HepG2 (cell line): ENCODE measurements at regions not wholly inside any gene's neighbourhood (a gene's known extent, or its start where the extent isn't known, plus 50 kb on each side); places are given as distances from the start of the nearest gene placed in this dataset.

Source experiments
- ATAC-seq: fragments of 200-7000 bp; cut with Tn5 transposase; 3 replicates; pipeline ENCODE4 v1.9.1; 2020; ENCODE audit warnings: mild to moderate bottlenecking, moderate library complexity
- BruUV-seq: library from RNA; stranded (reverse); fragments of 400-500 nt; replicated peaks from 2 replicates; lab custom pipeline; 2021; lab: Mats Ljungman, UMichigan
- CTCF ChIA-PET: fragments of 300-600 bp; formaldehyde crosslinking; extraction: SDS; loops from one replicate; lab custom pipeline; 2021; ENCODE audit warnings: low total read pairs, inconsistent platforms, low intra/inter-chr PET ratio; lab: Yijun Ruan, JAX
- POLR2A ChIA-PET: fragments of 350-600 bp; sonication (Branson Sonifier 250); formaldehyde crosslinking; loops from one replicate; lab custom pipeline; 2020; ENCODE audit warnings: antibody characterized with exemption, inconsistent platforms; lab: Yijun Ruan, JAX
- DNase-seq: peaks from one replicate; pipeline ENCODE4 v3.0.0-alpha.2; 2015; ENCODE audit warnings: low spot score
- FAIRE-seq: peaks from 3 replicates; lab custom pipeline; 2011; peaks lifted over from hg19 to GRCh38; lab: Jason Lieb, UNC
- H2AFZ ChIP-seq: one replicate; pipeline ENCODE4 v1.6.1; 2011; ENCODE audit warnings: low read length, inconsistent platforms
- H3K27ac ChIP-seq: fragments of 300-600 bp; 3 replicates; pipeline ENCODE4 v1.8.0; 2011; ENCODE audit warnings: mixed run types, mild to moderate bottlenecking, mixed read lengths, low read length, inconsistent platforms; ENCODE audit not compliant: insufficient read depth; ENCODE audit errors: extremely low read length
- H3K27me3 ChIP-seq, 2 experiments: fragments of 200-600 bp in 1 of 2; 2 replicates in 1 of 2; 3 replicates in 1 of 2; pipeline versions ENCODE4 v1.6.0 to v1.8.0; 2011; ENCODE audit warnings: low read length in 2 of 2, mild to moderate bottlenecking in 2 of 2, moderate library complexity in 2 of 2, inconsistent platforms in 1 of 2; ENCODE audit not compliant: insufficient read depth in 2 of 2, control insufficient read depth in 1 of 2
- H3K36me3 ChIP-seq, 2 experiments: fragments of 200-600 bp in 1 of 2; replicated peaks in 1 of 2; 2 replicates in 1 of 2; 3 replicates in 1 of 2; pipeline versions ENCODE4 v1.5.1 to v1.8.0; 2011; ENCODE audit warnings: low read length in 2 of 2, inconsistent platforms in 1 of 2; ENCODE audit not compliant: insufficient read depth in 2 of 2, control insufficient read depth in 1 of 2
- H3K4me1 ChIP-seq: 2 replicates; pipeline ENCODE4 v1.5.1; 2012; ENCODE audit warnings: low read length, inconsistent platforms; ENCODE audit not compliant: insufficient read depth
- H3K4me2 ChIP-seq: 2 replicates; pipeline ENCODE4 v1.6.0; 2011; ENCODE audit warnings: low read depth, low read length, inconsistent platforms
- H3K4me3 ChIP-seq, 3 experiments: fragments of 200-600 bp in 1 of 3; sonication (generic), shearing (Covaris generic) in 1 of 3; replicated peaks in 1 of 3; 2 replicates each; pipeline ENCODE4 v1.5.1; 2011 to 2016; ENCODE audit warnings: low read length in 3 of 3, inconsistent platforms in 2 of 3, low read depth in 2 of 3, mild to moderate bottlenecking in 2 of 3, control low read depth in 1 of 3, mixed read lengths in 1 of 3; ENCODE audit not compliant: insufficient read depth in 1 of 3
- H3K79me2 ChIP-seq: one replicate; pipeline ENCODE4 v1.6.1; 2011; ENCODE audit warnings: low read length, inconsistent platforms; ENCODE audit not compliant: insufficient read depth
- H3K9ac ChIP-seq: 2 replicates; pipeline ENCODE4 v1.6.0; 2011; ENCODE audit warnings: mild to moderate bottlenecking, low read depth, low read length, inconsistent platforms; ENCODE audit not compliant: insufficient read depth
- H3K9me3 ChIP-seq: 2 replicates; pipeline ENCODE4 v1.5.1; 2012; ENCODE audit warnings: mild to moderate bottlenecking, low read length
- H4K20me1 ChIP-seq: 2 replicates; pipeline ENCODE4 v1.6.0; 2011; ENCODE audit warnings: inconsistent platforms, mild to moderate bottlenecking, low read length, moderate library complexity; ENCODE audit not compliant: insufficient read depth
- AHDC1 ChIP-seq: sonication (generic); formaldehyde crosslinking; IDR thresholded peaks from 2 replicates; pipeline ENCODE4 v1.5.1; 2020; ENCODE audit warnings: mild to moderate bottlenecking, missing genetic modification reagents, borderline replicate concordance
- HNF4A ChIP-seq: sonication (generic); formaldehyde crosslinking; IDR thresholded peaks from 2 replicates; pipeline ENCODE4 v1.4.0; 2020; ENCODE audit warnings: missing genetic modification reagents
- MIER3 ChIP-seq: IDR thresholded peaks from 2 replicates; pipeline ENCODE4 v1.6.1; 2016; ENCODE audit warnings: missing compliant biosample characterization, borderline replicate concordance
- PLSCR1 ChIP-seq: sonication (generic); formaldehyde crosslinking; IDR thresholded peaks from 2 replicates; pipeline ENCODE4 v1.5.0; 2020; ENCODE audit warnings: missing genetic modification reagents, mild to moderate bottlenecking, borderline replicate concordance
- PRMT3 ChIP-seq: sonication (generic); formaldehyde crosslinking; IDR thresholded peaks from 2 replicates; pipeline ENCODE4 v1.8.1; 2022; ENCODE audit warnings: low read depth, mild to moderate bottlenecking, moderate library complexity, missing genetic modification reagents, borderline replicate concordance
- REL ChIP-seq: sonication (generic); formaldehyde crosslinking; conservative IDR thresholded peaks from 2 replicates; pipeline ENCODE4 v1.8.0; 2022; ENCODE audit warnings: mild to moderate bottlenecking, missing genetic modification reagents, moderate library complexity
- REXO4 ChIP-seq: sonication (generic); formaldehyde crosslinking; IDR thresholded peaks from 2 replicates; pipeline ENCODE4 v1.8.0; 2022; ENCODE audit warnings: missing genetic modification reagents, mild to moderate bottlenecking, borderline replicate concordance
- SP5 ChIP-seq: IDR thresholded peaks from 2 replicates; pipeline ENCODE4 v1.6.1; 2016; ENCODE audit warnings: low read depth, borderline replicate concordance
- TERF1 ChIP-seq: sonication (generic); formaldehyde crosslinking; IDR thresholded peaks from 2 replicates; pipeline ENCODE4 v1.8.0; 2022; ENCODE audit warnings: mild to moderate bottlenecking, missing genetic modification reagents, moderate library complexity
- ZEB1 ChIP-seq: IDR thresholded peaks from 2 replicates; pipeline ENCODE4 v1.6.1; 2012; ENCODE audit warnings: mild to moderate bottlenecking, low read depth, inconsistent platforms; ENCODE audit not compliant: insufficient replicate concordance
- ZIK1 ChIP-seq: sonication (generic); formaldehyde crosslinking; IDR thresholded peaks from 2 replicates; pipeline ENCODE4 v1.5.0; 2020; ENCODE audit warnings: mild to moderate bottlenecking, low read depth, missing genetic modification reagents, borderline replicate concordance
- ZNF10 ChIP-seq: sonication (generic); formaldehyde crosslinking; IDR thresholded peaks from 2 replicates; pipeline ENCODE4 v1.4.0; 2020; ENCODE audit warnings: mild to moderate bottlenecking, low read depth, missing genetic modification reagents, borderline replicate concordance
- ZNF101 ChIP-seq: sonication (generic); formaldehyde crosslinking; IDR thresholded peaks from 2 replicates; pipeline ENCODE4 v1.4.0; 2020; ENCODE audit warnings: mild to moderate bottlenecking, low read depth, missing genetic modification reagents, borderline replicate concordance
- ZNF614 ChIP-seq: IDR thresholded peaks from 2 replicates; pipeline ENCODE4 v1.6.1; 2018; ENCODE audit warnings: missing biosample characterization, missing genetic modification reagents, inconsistent platforms, borderline replicate concordance
- ZNF672 ChIP-seq: sonication (generic); formaldehyde crosslinking; IDR thresholded peaks from 2 replicates; pipeline ENCODE4 v1.8.1; 2022; ENCODE audit warnings: missing genetic modification reagents
- ZNF720 ChIP-seq: sonication (generic); formaldehyde crosslinking; IDR thresholded peaks from 2 replicates; pipeline ENCODE4 v1.4.0; 2020; ENCODE audit warnings: missing genetic modification reagents
- ZNF792 ChIP-seq: IDR thresholded peaks from 2 replicates; pipeline ENCODE4 v1.6.1; 2016
- WGBS: methylation state at CpG from one replicate; pipeline ENCODE4 v1.1.6; 2017; ENCODE audit warnings: low lambda C conversion rate; 5-methylcytosine and 5-hydroxymethylcytosine counted together
- in situ Hi-C: cut with HindIII; loops from 2 replicates; pipeline ENCODE4 v1.10.0; 2017; ENCODE audit warnings: low pct_unique_long_range_greater_than_20kb; ENCODE audit not compliant: extremely low pct_ligation_motif_present
- intact Hi-C: fragments of 100-400 bp; cut with micrococcal nuclease; formaldehyde crosslinking; loops from one replicate; pipeline ENCODE4 v1.10.0; 2022; ENCODE audit not compliant: unreplicated experiment

GRCh38 chr1:214101828-214102227, 114.1 kb downstream of the PROX1 start:
- in situ Hi-C loops: loop anchor here (25.0 kb wide), 1 partner anchor 90 kb away; no protein-coding TSS in a partner anchor
- TF ChIP-seq SP5 (CRISPR knock-in tag): no peak
- no peak for TF ChIP-seq ZNF672 (CRISPR knock-in tag)
- TF ChIP-seq ZNF10 (CRISPR knock-in tag): no peak
- TF ChIP-seq ZNF101: no peak
- TF ChIP-seq AHDC1: no peak
- TF ChIP-seq ZEB1: no peak
- TF ChIP-seq ZNF792: no peak
- no peak for TF ChIP-seq MIER3 (CRISPR knock-in tag)
- TF ChIP-seq HNF4A (CRISPR knock-in tag): no peak
- TF ChIP-seq ZIK1 (CRISPR knock-in tag): no peak
- TF ChIP-seq REL: no peak
- TF ChIP-seq PLSCR1 (CRISPR knock-in tag): no peak
- no peak for TF ChIP-seq PRMT3
- TF ChIP-seq REXO4 (CRISPR knock-in tag): no peak
- TF ChIP-seq ZNF614: no peak
- no peak for TF ChIP-seq ZNF720 (CRISPR knock-in tag)
- TF ChIP-seq TERF1 (CRISPR knock-in tag): no peak
- H3K79me2 ChIP-seq: no peaks in the 10 kb centered on the region
- ChIA-PET POLR2A (interaction anchor here (3.6 kb wide), 1 partner anchor 51 kb away, joined by 35 read pairs; no protein-coding TSS in a partner anchor), CTCF (no interaction called here)
- H3K9ac ChIP-seq: no peak overlapping the region
- H3K4me3 ChIP-seq: no peak overlapping the region
- H3K27me3 ChIP-seq: no peaks in the 10 kb centered on the region
- intact Hi-C loops: loop anchor here (5.0 kb wide), 1 partner anchor 50 kb away; no protein-coding TSS in a partner anchor
- H2AFZ ChIP-seq: no peak overlapping the region
- DNase-seq: no peak
- H3K9me3 ChIP-seq: peaks cover 13% of the 10 kb centered on the region
- no peak overlapping the region for H3K4me2 ChIP-seq
- no peaks in the 10 kb centered on the region for H4K20me1 ChIP-seq
- FAIRE-seq: peak; percentile 12
- WGBS: 79% methylated on average over 3 of the region's 3 CpGs
- BruUV-seq: no TSS peak
- H3K4me1 ChIP-seq: peaks cover 32% of the 10 kb centered on the region
- no peak for ATAC-seq
- H3K36me3 ChIP-seq: no peaks in the 10 kb centered on the region
- H3K27ac ChIP-seq: no peak overlapping the region
